ENCODE measurements at regions not wholly inside any gene's neighbourhood (a gene's known extent, or its start where the extent isn't known, plus 50 kb on each side); places are given as distances from the start of the nearest gene placed in this dataset.

DNA sequence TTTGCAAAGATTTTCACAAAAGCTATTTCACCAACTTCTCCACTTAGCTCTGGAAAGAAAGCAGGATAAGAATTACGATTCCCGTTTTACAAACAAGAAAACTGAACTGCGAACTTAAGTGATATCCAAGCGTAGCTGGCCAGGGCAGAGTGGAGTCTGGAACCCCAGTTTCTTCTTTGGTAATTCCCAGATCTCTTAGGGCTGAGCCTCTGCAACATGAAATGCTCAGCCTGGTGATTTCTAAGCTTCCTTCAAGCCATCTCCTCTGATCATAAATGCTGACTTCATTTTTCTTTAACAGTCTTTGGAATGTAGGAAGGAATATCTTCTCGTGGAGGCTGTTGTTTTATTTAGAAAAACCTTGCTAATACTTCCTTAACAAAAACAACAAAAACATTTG lies 620.0 kb downstream of the CCDC171 start:
- Histone ChIP-seq H3K14ac (ENCODE audit: insufficient read depth, low read length) (no peak overlapping the region), H4K5ac (ENCODE audit: insufficient read length, low read depth, low read length) (no peak overlapping the region), H3K23ac (ENCODE audit: insufficient read length, low read depth, low read length) (no peak overlapping the region), H3T11ph (ENCODE audit: low read length) (no peak overlapping the region), H2BK15ac (ENCODE audit: low read depth, low read length) (no peak overlapping the region), H2BK5ac (ENCODE audit: insufficient read length, low read length) (no peak overlapping the region), H3K27ac (ENCODE audit: insufficient read length, low read depth, low read length) (no peak overlapping the region), H3K4me2 (ENCODE audit: insufficient read depth, insufficient read length, low read length) (no peak overlapping the region), H3K23me2 (ENCODE audit: insufficient read length, low read depth, low read length, poor library complexity, severe bottlenecking) (no peaks in the 10 kb centered on the region), H3K9me3 (ENCODE audit: control insufficient read depth, low read depth, low read length) (no peaks in the 10 kb centered on the region), H3K4ac (ENCODE audit: low read depth, low read length) (no peak overlapping the region), H4K20me1 (ENCODE audit: control insufficient read depth, insufficient read depth, insufficient read length) (no peaks in the 10 kb centered on the region), H4K8ac (replicated peaks; ENCODE audit: insufficient read length, low read depth, low read length) (no peak overlapping the region), H2AK5ac (ENCODE audit: insufficient read length, low read length) (no peak overlapping the region), H2BK120ac (ENCODE audit: low read depth, low read length, poor library complexity, severe bottlenecking) (no peak overlapping the region), H4K91ac (ENCODE audit: insufficient read length, low read depth, low read length) (no peak overlapping the region), H2BK12ac (ENCODE audit: insufficient read length, low read depth, low read length) (no peak overlapping the region), H3K79me2 (ENCODE audit: insufficient read depth, low read length) (no peaks in the 10 kb centered on the region), H3K27me3 (ENCODE audit: insufficient read depth, low read length) (no peaks in the 10 kb centered on the region), H2AFZ (ENCODE audit: low read length) (no peak overlapping the region), H3K9ac (ENCODE audit: extremely low read depth, insufficient read length, low read length) (no peak overlapping the region), H3K79me1 (ENCODE audit: insufficient read depth, low read depth, low read length, poor library complexity, severe bottlenecking) (no peaks in the 10 kb centered on the region), H3K56ac (ENCODE audit: insufficient read length, low read depth, low read length) (no peak overlapping the region), H3K18ac (ENCODE audit: insufficient read length, low read depth, low read length) (no peak overlapping the region), H3K4me1 (ENCODE audit: insufficient read depth, low read length) (no peaks in the 10 kb centered on the region), H2BK20ac (ENCODE audit: low read depth, low read length, poor library complexity, severe bottlenecking) (no peak overlapping the region)
- Mint-ChIP-seq H3K9me3 (no peaks in the 10 kb centered on the region), H3K4me1 (no peaks in the 10 kb centered on the region; a peak in 1 of 4 replicates), H3K27ac (no peak overlapping the region), H3K27me3 (ENCODE audit: low read depth) (no peaks in the 10 kb centered on the region), H3K36me3 (ENCODE audit: insufficient read depth in 1 of 3, low read depth in 3 of 3) (no peaks in the 10 kb centered on the region), H3K4me3 (no peak overlapping the region)
- DNase-seq = no peak
- TF ChIP-seq, protein P1, sequence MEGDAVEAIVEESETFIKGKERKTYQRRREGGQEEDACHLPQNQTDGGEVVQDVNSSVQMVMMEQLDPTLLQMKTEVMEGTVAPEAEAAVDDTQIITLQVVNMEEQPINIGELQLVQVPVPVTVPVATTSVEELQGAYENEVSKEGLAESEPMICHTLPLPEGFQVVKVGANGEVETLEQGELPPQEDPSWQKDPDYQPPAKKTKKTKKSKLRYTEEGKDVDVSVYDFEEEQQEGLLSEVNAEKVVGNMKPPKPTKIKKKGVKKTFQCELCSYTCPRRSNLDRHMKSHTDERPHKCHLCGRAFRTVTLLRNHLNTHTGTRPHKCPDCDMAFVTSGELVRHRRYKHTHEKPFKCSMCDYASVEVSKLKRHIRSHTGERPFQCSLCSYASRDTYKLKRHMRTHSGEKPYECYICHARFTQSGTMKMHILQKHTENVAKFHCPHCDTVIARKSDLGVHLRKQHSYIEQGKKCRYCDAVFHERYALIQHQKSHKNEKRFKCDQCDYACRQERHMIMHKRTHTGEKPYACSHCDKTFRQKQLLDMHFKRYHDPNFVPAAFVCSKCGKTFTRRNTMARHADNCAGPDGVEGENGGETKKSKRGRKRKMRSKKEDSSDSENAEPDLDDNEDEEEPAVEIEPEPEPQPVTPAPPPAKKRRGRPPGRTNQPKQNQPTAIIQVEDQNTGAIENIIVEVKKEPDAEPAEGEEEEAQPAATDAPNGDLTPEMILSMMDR (conservative IDR thresholded peaks at IDR 0.05) = no peak
- WGBS (ENCODE audit: extremely low coverage, insufficient read length, low lambda C conversion rate) = no CpG with 5 or more reads among the region's 5 CpGs
